Testis (tissue), 2 donors: ENCODE measurements at regions not wholly inside any gene's neighbourhood (a gene's known extent, or its start where the extent isn't known, plus 50 kb on each side); places are given as distances from the start of the nearest gene placed in this dataset.
"Not testable (repeated sequence)": the region's sequence is repeated elsewhere in the genome, so short reads cannot be mapped to it uniquely, and the experiment has no call there.

ENCODE experiments used
- DNase-seq: peaks from one replicate; pipeline ENCODE4 v3.0.0-alpha.2; 2019
- H3K27ac ChIP-seq, 2 donors: fragments of 200-600 bp; sonication (generic); one replicate each; pipeline ENCODE4 v1.5.1; 2019
- H3K27me3 ChIP-seq: fragments of 200-600 bp; sonication (generic); one replicate; pipeline ENCODE4 v1.5.1; 2019
- H3K36me3 ChIP-seq: fragments of 200-600 bp; sonication (generic); one replicate; pipeline ENCODE4 v1.5.1; 2017; ENCODE audit warnings: low read depth; ENCODE audit errors: missing control alignments
- H3K4me1 ChIP-seq: fragments of 200-600 bp; sonication (generic); one replicate; pipeline ENCODE4 v1.5.1; 2019
- H3K4me3 ChIP-seq, 2 donors: fragments of 200-600 bp; sonication (generic); one replicate each; pipeline ENCODE4 v1.5.1; 2017 to 2019
- H3K9me3 ChIP-seq: fragments of 200-600 bp; sonication (generic); one replicate; pipeline ENCODE4 v1.5.1; 2017
- CTCF ChIP-seq, 3 experiments: fragments of 450-650 bp in 2 of 3; fragments of 200-600 bp in 1 of 3; sonication (generic) in 1 of 3; IDR thresholded peaks; one replicate each; pipeline ENCODE4 v1.5.1; 2016 to 2019; ENCODE audit warnings: antibody characterized with exemption in 3 of 3, mild to moderate bottlenecking in 2 of 3, moderate library complexity in 1 of 3
- POLR2A ChIP-seq: fragments of 450-650 bp; IDR thresholded peaks from one replicate; pipeline ENCODE4 v1.6.1; 2017; ENCODE audit warnings: antibody characterized with exemption, mild to moderate bottlenecking, moderate library complexity
- WGBS, 2 donors: methylation state at CpG; one replicate each; pipeline ENCODE4 v1.1.5; 2018; 5-methylcytosine and 5-hydroxymethylcytosine counted together
- intact Hi-C: fragments of 100-400 bp; cut with DNase I; formaldehyde crosslinking; loops from one replicate; pipeline ENCODE4 v1.15.1; 2023; ENCODE audit warnings: low total_unique reads

- TF ChIP-seq POLR2A (no peak), CTCF (IDR thresholded peaks at IDR 0.05) (no peak)
- no peak for DNase-seq
- 87 to 98% methylated on average over 4 of the region's 4 CpGs for WGBS, 2 donors
- H3K36me3 ChIP-seq, result no peaks in the 10 kb centered on the region
- no peak overlapping the region for H3K27ac ChIP-seq
- no peaks in the 10 kb centered on the region for H3K27me3 ChIP-seq
- no peaks in the 10 kb centered on the region for H3K9me3 ChIP-seq
- intact Hi-C loops, result no loop called here
- no peaks in the 10 kb centered on the region for H3K4me1 ChIP-seq
- no peak overlapping the region for H3K4me3 ChIP-seq
Observed at GRCh38 chr1:14163246-14163645, 435.2 kb upstream of the KAZN start.

- Histone ChIP-seq H3K27ac (no peak overlapping the region), H3K27me3 (no peaks in the 10 kb centered on the region), H3K4me3 (no peak overlapping the region), H3K36me3 (no peaks in the 10 kb centered on the region), H3K9me3 (no peaks in the 10 kb centered on the region), H3K4me1 (no peaks in the 10 kb centered on the region)
- intact Hi-C loops, result no loop called here
- TF ChIP-seq POLR2A, result no peak
- no peak for TF ChIP-seq CTCF (IDR thresholded peaks at IDR 0.05)
- no peak for DNase-seq
- WGBS, 2 donors, result 31 to 48% methylated on average over 2 of the region's 2 CpGs
Observed at GRCh38 chr1:14165371-14165801, 433.1 kb upstream of the KAZN start.

GRCh38 chr1:14167884-14168283 is 430.6 kb upstream of the KAZN start:
- 81 to 85% methylated on average over 10 of the region's 10 CpGs for WGBS, 2 donors
- Histone ChIP-seq H3K27me3 (no peaks in the 10 kb centered on the region), H3K27ac (no peak overlapping the region), H3K4me1 (no peaks in the 10 kb centered on the region), H3K9me3 (no peaks in the 10 kb centered on the region), H3K4me3 (no peak overlapping the region), H3K36me3 (no peaks in the 10 kb centered on the region)
- TF ChIP-seq POLR2A, result no peak
- no peak for TF ChIP-seq CTCF (IDR thresholded peaks at IDR 0.05)
- intact Hi-C loops, result no loop called here
- no peak for DNase-seq

GRCh38 chr1:14168326-14169063 is 430.0 kb upstream of the KAZN start:
- Histone ChIP-seq H3K9me3 (no peaks in the 10 kb centered on the region), H3K27ac (no peak overlapping the region), H3K27me3 (no peaks in the 10 kb centered on the region), H3K4me3 (no peak overlapping the region), H3K36me3 (no peaks in the 10 kb centered on the region), H3K4me1 (no peaks in the 10 kb centered on the region)
- TF ChIP-seq CTCF (IDR thresholded peaks at IDR 0.05), result no peak
- TF ChIP-seq POLR2A, result no peak
- intact Hi-C loops, result no loop called here
- WGBS, 2 donors, result 95 to 98% methylated on average over 10 of the region's 10 CpGs
- DNase-seq, result no peak

- H3K36me3 ChIP-seq, result no peaks in the 10 kb centered on the region
- H3K27ac ChIP-seq, result no peak overlapping the region
- no peaks in the 10 kb centered on the region for H3K9me3 ChIP-seq
- no peak for TF ChIP-seq POLR2A
- no peak for TF ChIP-seq CTCF (IDR thresholded peaks at IDR 0.05)
- H3K4me3 ChIP-seq, result no peak overlapping the region
- intact Hi-C loops, result no loop called here
- no peak for DNase-seq
- H3K27me3 ChIP-seq, result no peaks in the 10 kb centered on the region
- WGBS, 2 donors, result 75 to 92% methylated on average over 5 of the region's 5 CpGs
- H3K4me1 ChIP-seq, result no peaks in the 10 kb centered on the region
Observed at GRCh38 chr1:14173598-14173997, 424.9 kb upstream of the KAZN start.

GRCh38 chr1:14177866-14178265 is 420.6 kb upstream of the KAZN start:
- 81 to 84% methylated on average over 5 of the region's 5 CpGs for WGBS, 2 donors
- intact Hi-C loops, DNase-seq: not testable (repeated sequence)

More at GRCh38 chr1:14177866-14178265, 420.6 kb upstream of the KAZN start:
- not testable (repeated sequence) for H3K9me3 ChIP-seq, H3K27me3 ChIP-seq, H3K4me1 ChIP-seq, H3K4me3 ChIP-seq, H3K27ac ChIP-seq, H3K36me3 ChIP-seq
